BE2C (cell line): ENCODE measurements at regions not wholly inside any gene's neighbourhood (a gene's known extent, or its start where the extent isn't known, plus 50 kb on each side); places are given as distances from the start of the nearest gene placed in this dataset.
A peak's percentile ranks its signal among the peaks of the same experiment; 100 is the strongest.

Experiments
- DNase-seq: peaks from one replicate; pipeline ENCODE4 v3.0.0-alpha.2; 2020
- H3K27me3 ChIP-seq: fragments of 250-450 bp; sonication (Bioruptor Pico); 2 replicates; pipeline ENCODE4 v1.5.1; 2020; ENCODE audit warnings: mild to moderate bottlenecking
- H3K36me3 ChIP-seq: fragments of 250-450 bp; sonication (Bioruptor Pico); 2 replicates; pipeline ENCODE4 v1.5.1; 2020; ENCODE audit warnings: mild to moderate bottlenecking
- H3K4me1 ChIP-seq: fragments of 250-450 bp; sonication (Bioruptor Pico); 2 replicates; pipeline ENCODE4 v1.5.1; 2020
- H3K4me3 ChIP-seq: 2 replicates; pipeline ENCODE4 v1.5.1; 2011; ENCODE audit warnings: low read depth, low read length
- H3K9me3 ChIP-seq: fragments of 250-450 bp; sonication (Bioruptor Pico); 2 replicates; pipeline ENCODE4 v1.5.1; 2020
- CTCF ChIP-seq: IDR thresholded peaks from 2 replicates; pipeline ENCODE4 v1.5.1; 2012; ENCODE audit warnings: mild to moderate bottlenecking, low read depth, low read length

GRCh38 chrX:39802908-39803307 lies 294.9 kb downstream of the BCOR start:
- Histone ChIP-seq H3K4me3 (no peak overlapping the region), H3K36me3 (no peaks in the 10 kb centered on the region), H3K4me1 (no peaks in the 10 kb centered on the region), H3K27me3 (no peaks in the 10 kb centered on the region), H3K9me3 (no peaks in the 10 kb centered on the region)
- TF ChIP-seq CTCF: no peak
- DNase-seq: no peak

DNA sequence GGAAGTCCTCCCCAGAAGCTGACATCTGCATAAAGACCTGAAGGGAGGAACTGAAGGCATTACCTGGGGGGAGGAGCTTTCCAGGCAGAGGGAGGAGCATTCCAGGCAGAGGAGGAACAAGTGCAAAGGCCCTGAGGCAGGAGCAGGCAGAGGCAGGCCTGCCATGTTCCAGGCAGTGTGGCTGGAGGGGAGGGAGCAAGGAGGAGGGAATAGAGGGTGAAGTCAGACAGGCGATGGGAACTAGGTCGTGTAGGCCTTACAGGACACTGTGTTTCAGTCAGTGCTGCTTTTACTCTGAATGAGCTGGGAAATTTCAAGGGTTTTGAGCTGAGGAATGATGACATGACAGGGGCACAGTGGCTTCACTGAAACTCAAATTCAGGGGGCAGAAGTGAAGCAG lies 292.7 kb downstream of the BCOR start:
- no peak for TF ChIP-seq CTCF
- no peaks in the 10 kb centered on the region for H3K36me3 ChIP-seq
- H3K9me3 ChIP-seq: no peaks in the 10 kb centered on the region
- DNase-seq: no peak
- H3K27me3 ChIP-seq: no peaks in the 10 kb centered on the region
- no peak overlapping the region for H3K4me3 ChIP-seq
- H3K4me1 ChIP-seq: peaks cover 5% of the 10 kb centered on the region

- DNase-seq: no peak
- Histone ChIP-seq H3K9me3 (no peaks in the 10 kb centered on the region), H3K4me1 (peaks cover 5% of the 10 kb centered on the region), H3K27me3 (no peaks in the 10 kb centered on the region), H3K4me3 (no peak overlapping the region), H3K36me3 (no peaks in the 10 kb centered on the region)
- TF ChIP-seq CTCF: no peak
Measured at GRCh38 chrX:39805825-39806224, 291.9 kb downstream of the BCOR start.

GRCh38 chrX:39808471-39808917 lies 289.3 kb downstream of the BCOR start:
- TF ChIP-seq CTCF: no peak
- DNase-seq: peak; percentile 19
- Histone ChIP-seq H3K4me1 (peaks cover 8% of the 10 kb centered on the region), H3K36me3 (no peaks in the 10 kb centered on the region), H3K4me3 (no peak overlapping the region), H3K27me3 (no peaks in the 10 kb centered on the region), H3K9me3 (no peaks in the 10 kb centered on the region)

GRCh38 chrX:39809331-39809730 lies 288.4 kb downstream of the BCOR start:
- DNase-seq: no peak
- TF ChIP-seq CTCF: no peak
- Histone ChIP-seq H3K9me3 (no peaks in the 10 kb centered on the region), H3K36me3 (no peaks in the 10 kb centered on the region), H3K4me3 (no peak overlapping the region), H3K27me3 (no peaks in the 10 kb centered on the region), H3K4me1 (peaks cover 14% of the 10 kb centered on the region)

DNA sequence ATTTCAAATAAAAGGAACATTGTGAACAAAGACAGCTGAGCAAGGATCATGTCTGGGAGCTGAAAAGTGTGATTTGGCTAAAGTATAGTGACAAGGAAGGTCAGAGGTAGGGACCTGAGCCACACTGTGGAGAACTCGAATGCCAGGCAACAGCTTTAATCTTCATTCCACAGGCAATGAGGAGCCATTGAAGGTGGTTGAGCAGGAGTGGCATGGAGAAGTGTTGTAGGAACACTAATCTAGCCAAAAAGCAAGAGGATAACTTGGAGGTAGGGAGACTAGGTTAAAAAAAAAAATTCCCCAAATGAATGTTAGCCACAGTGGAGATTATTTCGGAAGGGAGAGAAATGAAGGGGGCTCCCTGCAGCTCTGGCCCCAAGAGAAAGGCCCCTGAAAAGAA lies 286.9 kb downstream of the BCOR start:
- no peak for TF ChIP-seq CTCF
- Histone ChIP-seq H3K4me1 (peaks cover 15% of the 10 kb centered on the region), H3K9me3 (no peaks in the 10 kb centered on the region), H3K4me3 (no peak overlapping the region), H3K36me3 (no peaks in the 10 kb centered on the region), H3K27me3 (no peaks in the 10 kb centered on the region)
- DNase-seq: no peak
